Endodermal cell (in vitro differentiated cells): ENCODE measurements at regions not wholly inside any gene's neighbourhood (a gene's known extent, or its start where the extent isn't known, plus 50 kb on each side); places are given as distances from the start of the nearest gene placed in this dataset.

Experiments
- DNase-seq: peaks from one replicate; pipeline ENCODE4 v3.0.0-alpha.2; 2017
- H3K27ac ChIP-seq: 2 replicates; pipeline ENCODE4 v1.5.1; 2013; ENCODE audit warnings: mild to moderate bottlenecking, low read depth, low read length, moderate library complexity
- H3K27me3 ChIP-seq: 2 replicates; pipeline ENCODE4 v1.6.1; 2013; ENCODE audit warnings: mild to moderate bottlenecking, low read length, moderate library complexity; ENCODE audit not compliant: insufficient read depth, control insufficient read depth, poor library complexity, severe bottlenecking
- H3K36me3 ChIP-seq: 2 replicates; pipeline ENCODE4 v1.7.0; 2013; ENCODE audit warnings: mild to moderate bottlenecking, low read length, moderate library complexity; ENCODE audit not compliant: control insufficient read depth, insufficient read depth
- H3K4me1 ChIP-seq: one replicate; pipeline ENCODE4 v1.7.0; 2013; ENCODE audit warnings: low read length; ENCODE audit not compliant: control insufficient read depth, insufficient read depth
- H3K4me3 ChIP-seq: 2 replicates; pipeline ENCODE4 v1.5.1; 2013; ENCODE audit warnings: mild to moderate bottlenecking, low read length, moderate library complexity
- H3K9ac ChIP-seq: 2 replicates; pipeline ENCODE4 v1.6.1; 2013; ENCODE audit warnings: mild to moderate bottlenecking, low read length, moderate library complexity; ENCODE audit not compliant: poor library complexity, severe bottlenecking; ENCODE audit errors: extremely low read depth
- H3K9me3 ChIP-seq: 2 replicates; pipeline ENCODE4 v1.6.1; 2013; ENCODE audit warnings: mild to moderate bottlenecking, low read length, moderate library complexity; ENCODE audit not compliant: control insufficient read depth
- H3K27ac Mint-ChIP-seq: 2 replicates; pipeline ENCODE4 v1.8.0; 2020; ENCODE audit warnings: mixed read lengths
- H3K27me3 Mint-ChIP-seq: 2 replicates; pipeline ENCODE4 v1.8.0; 2021; ENCODE audit warnings: mild to moderate bottlenecking, mixed read lengths; ENCODE audit not compliant: insufficient read depth
- H3K36me3 Mint-ChIP-seq: 2 replicates; pipeline ENCODE4 v1.8.0; 2020; ENCODE audit warnings: low read depth, mixed read lengths
- H3K4me1 Mint-ChIP-seq: 2 replicates; pipeline ENCODE4 v1.8.0; 2020; ENCODE audit warnings: mixed read lengths
- H3K4me3 Mint-ChIP-seq: 2 replicates; pipeline ENCODE4 v1.8.0; 2020; ENCODE audit warnings: mild to moderate bottlenecking, moderate library complexity, mixed read lengths
- H3K9me3 Mint-ChIP-seq: 2 replicates; pipeline ENCODE4 v1.8.0; 2020; ENCODE audit warnings: mild to moderate bottlenecking, mixed read lengths
- CTCF ChIP-seq: fragments of 200-600 bp; sonication (generic); conservative IDR thresholded peaks from 2 replicates; pipeline ENCODE4 v1.5.0; 2021; ENCODE audit warnings: antibody characterized with exemption, mild to moderate bottlenecking
- WGBS, 2 experiments: methylation state at CpG; one replicate each; pipeline versions ENCODE4 v1.1.5 to v1.1.7; 2013; ENCODE audit warnings: missing lambda C conversion rate in 2 of 2, mixed read lengths in 1 of 2; ENCODE audit not compliant: insufficient coverage in 1 of 2, insufficient read length in 1 of 2; 5-methylcytosine and 5-hydroxymethylcytosine counted together

DNA sequence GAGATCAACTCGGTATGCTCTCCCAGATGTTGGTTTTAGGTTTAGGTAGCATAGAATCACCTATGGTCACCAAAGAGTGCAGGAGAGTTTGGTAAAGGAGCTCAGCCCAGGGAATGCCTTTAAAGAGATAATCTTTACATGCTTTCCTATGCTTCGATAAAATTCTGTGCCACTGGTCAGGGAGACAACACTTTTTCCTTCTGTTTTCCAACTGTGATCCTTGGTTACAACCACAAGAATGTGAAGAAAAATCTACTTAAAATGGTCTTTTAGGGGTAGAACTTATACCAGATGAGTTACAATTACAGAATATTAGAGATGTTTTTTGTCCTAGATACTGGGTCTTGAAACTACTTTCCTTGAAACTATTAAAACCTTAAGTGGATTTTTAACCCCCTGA lies 895.6 kb downstream of the TTLL7 start:
- Mint-ChIP-seq H3K4me3 (no peak overlapping the region), H3K9me3 (no peaks in the 10 kb centered on the region), H3K27ac (no peak overlapping the region), H3K4me1 (peaks cover 22% of the 10 kb centered on the region), H3K36me3 (no peaks in the 10 kb centered on the region), H3K27me3 (no peaks in the 10 kb centered on the region)
- no peak for DNase-seq
- Histone ChIP-seq H3K27me3 (no peaks in the 10 kb centered on the region), H3K4me3 (no peak overlapping the region), H3K9me3 (no peaks in the 10 kb centered on the region), H3K9ac (no peak overlapping the region), H3K4me1 (no peaks in the 10 kb centered on the region), H3K27ac (no peak overlapping the region), H3K36me3 (no peaks in the 10 kb centered on the region)
- no peak for TF ChIP-seq CTCF
- WGBS, 2 experiments: 88 to 100% methylated on average over 1 to 2 of the region's 2 CpGs

- H3K27me3 Mint-ChIP-seq: no peaks in the 10 kb centered on the region
- Histone ChIP-seq H3K4me3 (no peak overlapping the region), H3K27me3 (no peaks in the 10 kb centered on the region), H3K9me3 (no peaks in the 10 kb centered on the region), H3K36me3 (no peaks in the 10 kb centered on the region), H3K27ac (no peak overlapping the region), H3K4me1 (no peaks in the 10 kb centered on the region), H3K9ac (no peak overlapping the region)
- no peak for DNase-seq
- TF ChIP-seq CTCF: no peak
- H3K9me3 Mint-ChIP-seq: no peaks in the 10 kb centered on the region
- no peak overlapping the region for H3K4me3 Mint-ChIP-seq
- no peaks in the 10 kb centered on the region for H3K36me3 Mint-ChIP-seq
- WGBS, 2 experiments: 78% methylated on average over 2 of the region's 2 CpGs; no CpG with 5 or more reads in 1 of the 2 experiments
- peaks cover 20% of the 10 kb centered on the region for H3K4me1 Mint-ChIP-seq
- H3K27ac Mint-ChIP-seq: peak overlapping the region; percentile 11
Measured at GRCh38 chr1:83102630-83103071, 896.3 kb downstream of the TTLL7 start.

DNA sequence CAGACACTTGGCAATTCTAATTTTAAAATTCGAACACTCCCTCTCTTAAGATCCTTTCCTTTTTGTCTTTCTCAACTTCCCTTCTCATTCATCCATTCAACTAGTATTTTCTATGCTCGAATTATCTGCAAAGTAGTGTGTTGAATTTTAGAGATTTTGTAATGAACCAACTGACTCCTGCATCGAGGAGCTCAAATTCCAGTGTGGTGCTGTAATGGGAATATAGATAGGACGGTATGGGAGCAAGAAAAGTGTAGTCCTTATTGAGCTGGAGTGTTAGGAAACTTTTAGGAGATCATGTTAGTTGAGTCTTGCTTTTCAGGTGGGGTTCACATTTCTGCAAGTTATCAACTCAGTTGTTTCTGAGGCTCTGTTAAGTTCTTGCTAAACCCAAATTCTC lies 897.5 kb downstream of the TTLL7 start:
- DNase-seq: no peak
- TF ChIP-seq CTCF: no peak
- no peaks in the 10 kb centered on the region for H3K27me3 Mint-ChIP-seq
- Histone ChIP-seq H3K27me3 (no peaks in the 10 kb centered on the region), H3K4me3 (no peak overlapping the region), H3K36me3 (no peaks in the 10 kb centered on the region), H3K9ac (no peak overlapping the region), H3K27ac (no peak overlapping the region), H3K9me3 (no peaks in the 10 kb centered on the region), H3K4me1 (no peaks in the 10 kb centered on the region)
- no peak overlapping the region for H3K4me3 Mint-ChIP-seq
- peak overlapping the region; percentile 40 for H3K27ac Mint-ChIP-seq
- no peaks in the 10 kb centered on the region for H3K36me3 Mint-ChIP-seq
- H3K4me1 Mint-ChIP-seq: peaks cover 19% of the 10 kb centered on the region
- 75 to 86% methylated on average over 2 to 4 of the region's 4 CpGs for WGBS, 2 experiments
- no peaks in the 10 kb centered on the region for H3K9me3 Mint-ChIP-seq
